Uterus (tissue), 2 donors: ENCODE measurements at regions not wholly inside any gene's neighbourhood (a gene's known extent, or its start where the extent isn't known, plus 50 kb on each side); places are given as distances from the start of the nearest gene placed in this dataset.

Source experiments
- POLR2A ChIP-seq, 2 donors: fragments of 450-650 bp; IDR thresholded peaks; one replicate each; pipeline ENCODE4 v1.6.1; 2016; ENCODE audit warnings: antibody characterized with exemption in 2 of 2, mild to moderate bottlenecking in 1 of 2, moderate library complexity in 1 of 2
- TF ChIP-seq, protein P1 (sequence below), 4 experiments: fragments of 200-600 bp in 2 of 4; fragments of 450-650 bp in 2 of 4; sonication (generic) in 2 of 4; IDR thresholded peaks; one replicate each; pipeline ENCODE4 v1.5.1; 2016 to 2019; ENCODE audit warnings: antibody characterized with exemption in 4 of 4, mild to moderate bottlenecking in 2 of 4, moderate library complexity in 1 of 4

DNA sequence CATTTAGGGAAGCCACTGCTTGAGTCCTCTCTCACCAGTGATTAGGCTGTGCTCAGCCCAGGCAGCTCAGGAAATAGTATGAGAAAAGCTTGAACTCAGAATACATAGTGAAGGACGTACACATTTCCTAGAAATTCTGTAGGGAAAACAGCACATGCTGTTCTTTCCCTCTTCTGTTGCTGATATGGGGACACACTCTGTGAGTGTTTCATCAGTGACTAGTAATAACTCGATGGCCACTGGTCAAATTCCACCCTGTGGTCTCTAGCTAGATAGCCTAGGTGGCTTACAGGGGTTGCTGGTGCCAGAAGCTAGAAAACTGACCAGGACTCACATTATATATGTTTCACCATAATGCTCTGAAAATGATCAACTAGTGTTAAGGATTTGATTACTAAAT, 259.8 kb upstream of the SOX4 start:
- no peak for TF ChIP-seq POLR2A (IDR thresholded peaks at IDR 0.05)
- TF ChIP-seq, protein P1, sequence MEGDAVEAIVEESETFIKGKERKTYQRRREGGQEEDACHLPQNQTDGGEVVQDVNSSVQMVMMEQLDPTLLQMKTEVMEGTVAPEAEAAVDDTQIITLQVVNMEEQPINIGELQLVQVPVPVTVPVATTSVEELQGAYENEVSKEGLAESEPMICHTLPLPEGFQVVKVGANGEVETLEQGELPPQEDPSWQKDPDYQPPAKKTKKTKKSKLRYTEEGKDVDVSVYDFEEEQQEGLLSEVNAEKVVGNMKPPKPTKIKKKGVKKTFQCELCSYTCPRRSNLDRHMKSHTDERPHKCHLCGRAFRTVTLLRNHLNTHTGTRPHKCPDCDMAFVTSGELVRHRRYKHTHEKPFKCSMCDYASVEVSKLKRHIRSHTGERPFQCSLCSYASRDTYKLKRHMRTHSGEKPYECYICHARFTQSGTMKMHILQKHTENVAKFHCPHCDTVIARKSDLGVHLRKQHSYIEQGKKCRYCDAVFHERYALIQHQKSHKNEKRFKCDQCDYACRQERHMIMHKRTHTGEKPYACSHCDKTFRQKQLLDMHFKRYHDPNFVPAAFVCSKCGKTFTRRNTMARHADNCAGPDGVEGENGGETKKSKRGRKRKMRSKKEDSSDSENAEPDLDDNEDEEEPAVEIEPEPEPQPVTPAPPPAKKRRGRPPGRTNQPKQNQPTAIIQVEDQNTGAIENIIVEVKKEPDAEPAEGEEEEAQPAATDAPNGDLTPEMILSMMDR (IDR thresholded peaks at IDR 0.05): no peak
